Spleen (tissue), 11 donors: ENCODE measurements at regions not wholly inside any gene's neighbourhood (a gene's known extent, or its start where the extent isn't known, plus 50 kb on each side); places are given as distances from the start of the nearest gene placed in this dataset.

Experiments
- DNase-seq: peaks from one replicate; pipeline ENCODE4 v3.0.0-alpha.2; 2020
- H3K27ac ChIP-seq, 8 donors: fragments of 200-600 bp; sonication (generic) in 7 of 8; 1 replicate in 4 of 8; 2 replicates in 4 of 8; pipeline versions ENCODE4 v1.5.0 to v1.8.0; 2016 to 2021; ENCODE audit warnings: inconsistent platforms in 4 of 8, mild to moderate bottlenecking in 4 of 8, moderate library complexity in 1 of 8
- H3K27me3 ChIP-seq, 7 donors: fragments of 200-600 bp; sonication (generic) in 6 of 7; replicated peaks in 1 of 7; 1 replicate in 4 of 7; 2 replicates in 3 of 7; pipeline versions ENCODE4 v1.5.0 to v1.8.0; 2016 to 2021; ENCODE audit warnings: inconsistent platforms in 3 of 7, mild to moderate bottlenecking in 1 of 7
- H3K36me3 ChIP-seq, 6 donors: fragments of 200-600 bp; sonication (generic) in 5 of 6; 1 replicate in 4 of 6; 2 replicates in 2 of 6; pipeline versions ENCODE4 v1.5.0 to v1.8.0; 2016 to 2021; ENCODE audit warnings: inconsistent platforms in 2 of 6
- H3K4me1 ChIP-seq, 6 donors: fragments of 200-600 bp; sonication (generic) in 5 of 6; 1 replicate in 3 of 6; 2 replicates in 3 of 6; pipeline versions ENCODE4 v1.5.0 to v1.8.0; 2016 to 2021; ENCODE audit warnings: inconsistent platforms in 3 of 6
- H3K4me3 ChIP-seq, 8 donors: fragments of 200-600 bp; sonication (generic) in 7 of 8; 1 replicate in 4 of 8; 2 replicates in 4 of 8; pipeline versions ENCODE4 v1.5.0 to v1.8.0; 2016 to 2021; ENCODE audit warnings: inconsistent platforms in 4 of 8, mild to moderate bottlenecking in 4 of 8, moderate library complexity in 2 of 8
- H3K9me3 ChIP-seq, 8 donors: fragments of 200-600 bp; sonication (generic) in 7 of 8; 1 replicate in 4 of 8; 2 replicates in 4 of 8; pipeline versions ENCODE4 v1.5.0 to v1.8.0; 2016 to 2021; ENCODE audit warnings: inconsistent platforms in 4 of 8
- POLR2A ChIP-seq, 3 donors: fragments of 450-650 bp; IDR thresholded peaks; one replicate each; pipeline ENCODE4 v1.5.1; 2017; ENCODE audit warnings: antibody characterized with exemption in 3 of 3, mild to moderate bottlenecking in 1 of 3
- POLR2AphosphoS5 ChIP-seq, 3 donors: sonication (generic); formaldehyde crosslinking; IDR thresholded peaks; one replicate each; pipeline ENCODE4 v1.5.1; 2017; ENCODE audit warnings: antibody characterized with exemption in 3 of 3
- WGBS, 5 donors: extraction: QIAGEN DNeasy Blood & Tissue Kit in 3 of 5; methylation state at CpG; one replicate each; pipeline versions ENCODE4 v1.1.5 to v1.1.7; 2013 to 2018; 5-methylcytosine and 5-hydroxymethylcytosine counted together
- intact Hi-C: fragments of 100-400 bp; cut with DNase I; formaldehyde crosslinking; loops from one replicate; pipeline ENCODE4 v1.15.0; 2023; ENCODE audit warnings: low total_unique reads
- TF ChIP-seq, protein P1 (sequence below), 11 experiments: fragments of 200-600 bp in 7 of 11; fragments of 450-650 bp in 4 of 11; sonication (generic) in 4 of 11; IDR thresholded peaks in 8 of 11; conservative IDR thresholded peaks in 3 of 11; 1 replicate in 7 of 11; 2 replicates in 4 of 11; pipeline versions ENCODE4 v1.4.0 to v1.8.0; 2016 to 2021; ENCODE audit warnings: antibody characterized with exemption in 11 of 11, inconsistent platforms in 4 of 11, mild to moderate bottlenecking in 1 of 11
- donor health status: healthy with polysubstance abuse.
- donor health status: DM: no; HTN: no; CAD: no; lungs with moderate emphysema.
- donor health status: DM: no; HTN: no; CAD: no.
- donor health status: Bipolar disorder and iron deficiency.
- donor health status: healthy.
- donor health status: DM: no; HTN: no; CAD: no.
- donor health status: DM: yes; HTN: yes; CAD: no.

DNA sequence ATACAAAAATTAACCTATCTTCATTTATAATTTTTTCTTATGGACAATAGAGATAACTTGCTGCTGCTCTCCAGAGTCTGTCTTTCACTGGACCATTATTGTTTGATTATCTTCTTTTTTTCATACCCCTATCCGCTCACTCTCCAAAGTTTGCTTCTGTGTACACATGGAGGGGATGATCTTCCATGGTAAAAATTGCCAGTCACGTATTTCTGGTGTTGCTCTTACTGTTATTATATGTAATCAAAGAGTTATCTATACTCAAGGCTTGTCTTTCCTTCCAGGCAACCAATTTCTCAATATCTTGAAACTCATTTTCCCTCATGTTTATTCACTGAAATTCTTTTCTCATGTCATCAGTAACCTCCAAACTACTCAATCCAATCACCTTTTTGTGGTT lies 817.8 kb upstream of the NECTIN3 start:
- Histone ChIP-seq H3K36me3 (no peaks in the 10 kb centered on the region), H3K4me1 (no peaks in the 10 kb centered on the region), H3K4me3 (no peak overlapping the region), H3K9me3 (no peaks in the 10 kb centered on the region), H3K27me3 (no peaks in the 10 kb centered on the region), H3K27ac (no peak overlapping the region)
- TF ChIP-seq, protein P1, sequence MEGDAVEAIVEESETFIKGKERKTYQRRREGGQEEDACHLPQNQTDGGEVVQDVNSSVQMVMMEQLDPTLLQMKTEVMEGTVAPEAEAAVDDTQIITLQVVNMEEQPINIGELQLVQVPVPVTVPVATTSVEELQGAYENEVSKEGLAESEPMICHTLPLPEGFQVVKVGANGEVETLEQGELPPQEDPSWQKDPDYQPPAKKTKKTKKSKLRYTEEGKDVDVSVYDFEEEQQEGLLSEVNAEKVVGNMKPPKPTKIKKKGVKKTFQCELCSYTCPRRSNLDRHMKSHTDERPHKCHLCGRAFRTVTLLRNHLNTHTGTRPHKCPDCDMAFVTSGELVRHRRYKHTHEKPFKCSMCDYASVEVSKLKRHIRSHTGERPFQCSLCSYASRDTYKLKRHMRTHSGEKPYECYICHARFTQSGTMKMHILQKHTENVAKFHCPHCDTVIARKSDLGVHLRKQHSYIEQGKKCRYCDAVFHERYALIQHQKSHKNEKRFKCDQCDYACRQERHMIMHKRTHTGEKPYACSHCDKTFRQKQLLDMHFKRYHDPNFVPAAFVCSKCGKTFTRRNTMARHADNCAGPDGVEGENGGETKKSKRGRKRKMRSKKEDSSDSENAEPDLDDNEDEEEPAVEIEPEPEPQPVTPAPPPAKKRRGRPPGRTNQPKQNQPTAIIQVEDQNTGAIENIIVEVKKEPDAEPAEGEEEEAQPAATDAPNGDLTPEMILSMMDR (IDR thresholded peaks at IDR 0.05 in 8 of 11, conservative IDR thresholded peaks at IDR 0.05 in 3 of 11): no peak
- no peak for TF ChIP-seq POLR2A (IDR thresholded peaks at IDR 0.05)
- TF ChIP-seq POLR2AphosphoS5 (IDR thresholded peaks at IDR 0.05): no peak
- WGBS, 5 donors: 70 to 88% (median 83%) methylated on average over 2 of the region's 2 CpGs
- DNase-seq: no peak
- intact Hi-C loops: no loop called here

DNA sequence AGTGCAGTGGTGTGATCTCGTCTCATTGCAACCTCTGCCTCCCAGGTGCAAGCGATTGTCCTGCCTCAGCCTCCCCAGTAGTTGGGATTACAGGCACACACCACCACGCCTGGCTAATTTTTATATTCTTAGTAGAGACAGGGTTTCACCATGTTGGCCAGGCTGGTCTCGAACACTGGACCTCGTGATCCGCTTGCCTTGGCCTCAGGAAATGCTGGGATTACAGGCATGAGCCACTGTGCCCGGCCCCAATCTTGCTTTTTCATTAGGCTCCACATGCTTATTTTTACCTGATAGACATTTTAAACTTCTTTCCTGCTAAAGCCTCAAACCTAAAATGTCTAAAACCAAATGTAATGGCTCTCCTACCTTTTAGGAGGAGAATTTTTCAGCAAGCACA lies 817.0 kb upstream of the NECTIN3 start:
- Histone ChIP-seq H3K4me1 (no peaks in the 10 kb centered on the region), H3K9me3 (no peaks in the 10 kb centered on the region), H3K27me3 (no peaks in the 10 kb centered on the region), H3K27ac (no peak overlapping the region), H3K4me3 (no peak overlapping the region), H3K36me3 (no peaks in the 10 kb centered on the region)
- 79 to 89% (median 87%) methylated on average over 7 of the region's 7 CpGs for WGBS, 5 donors
- no peak for DNase-seq
- intact Hi-C loops: no loop called here
- TF ChIP-seq POLR2AphosphoS5 (IDR thresholded peaks at IDR 0.05) (no peak), POLR2A (IDR thresholded peaks at IDR 0.05) (no peak)
- TF ChIP-seq, protein P1 (IDR thresholded peaks at IDR 0.05 in 8 of 11, conservative IDR thresholded peaks at IDR 0.05 in 3 of 11): no peak

DNA sequence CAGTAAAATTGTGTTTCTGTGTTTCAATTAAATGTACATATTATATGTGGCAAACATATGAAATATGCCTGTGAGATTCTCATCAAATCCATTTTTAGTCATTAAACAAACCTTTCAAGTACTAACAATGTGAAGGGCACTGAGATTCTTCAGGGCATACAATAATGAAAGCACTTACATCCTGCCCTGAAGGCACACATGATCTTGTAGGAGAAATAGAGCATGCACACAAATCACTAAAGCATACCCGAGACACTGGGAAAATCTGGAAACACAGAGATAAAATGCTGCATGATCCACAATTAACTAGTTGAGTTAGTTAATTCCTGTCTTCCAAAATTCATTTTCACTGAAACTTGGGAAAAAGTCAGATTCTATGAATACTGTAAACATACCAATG lies 810.5 kb upstream of the NECTIN3 start:
- Histone ChIP-seq H3K4me1 (no peaks in the 10 kb centered on the region), H3K36me3 (no peaks in the 10 kb centered on the region), H3K4me3 (no peak overlapping the region), H3K27me3 (no peaks in the 10 kb centered on the region), H3K9me3 (no peaks in the 10 kb centered on the region), H3K27ac (no peak overlapping the region)
- intact Hi-C loops: no loop called here
- TF ChIP-seq POLR2A (IDR thresholded peaks at IDR 0.05) (no peak), POLR2AphosphoS5 (IDR thresholded peaks at IDR 0.05) (no peak)
- TF ChIP-seq, protein P1 (IDR thresholded peaks at IDR 0.05 in 8 of 11, conservative IDR thresholded peaks at IDR 0.05 in 3 of 11): no peak
- DNase-seq: no peak
- 69 to 85% (median 73%) methylated on average over 1 of the region's 1 CpG for WGBS, 5 donors

DNA sequence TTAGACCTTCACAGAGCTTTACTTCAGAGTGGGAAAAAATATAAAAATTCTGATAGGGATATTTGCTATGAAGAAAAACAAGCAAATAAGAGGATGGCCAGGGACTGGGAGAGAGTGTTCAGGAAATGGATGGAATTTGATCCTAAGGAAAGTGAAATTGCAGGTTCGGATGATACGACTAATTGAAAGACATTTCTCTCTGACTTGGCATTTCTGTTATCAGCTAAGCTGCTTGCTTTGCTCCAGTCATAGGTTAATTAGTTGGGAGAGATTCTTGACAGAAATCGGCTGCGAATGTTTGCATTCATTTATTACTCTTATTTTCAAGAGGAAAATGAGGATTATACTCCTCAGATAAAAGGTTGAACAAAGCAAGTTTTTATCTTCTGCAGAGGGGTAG lies 808.7 kb upstream of the NECTIN3 start:
- no peaks in the 10 kb centered on the region for H3K9me3 ChIP-seq
- no peaks in the 10 kb centered on the region for H3K4me1 ChIP-seq
- H3K27me3 ChIP-seq: no peaks in the 10 kb centered on the region
- no peak for DNase-seq
- no peaks in the 10 kb centered on the region for H3K36me3 ChIP-seq
- no peak overlapping the region for H3K4me3 ChIP-seq
- TF ChIP-seq, protein P1 (IDR thresholded peaks at IDR 0.05 in 8 of 11, conservative IDR thresholded peaks at IDR 0.05 in 3 of 11): no peak
- no peak for TF ChIP-seq POLR2AphosphoS5 (IDR thresholded peaks at IDR 0.05)
- no peak for TF ChIP-seq POLR2A (IDR thresholded peaks at IDR 0.05)
- 69 to 75% (median 73%) methylated on average over 4 of the region's 4 CpGs for WGBS, 5 donors
- no peak overlapping the region for H3K27ac ChIP-seq
- intact Hi-C loops: no loop called here
